GM19351 (cell line): ENCODE measurements at regions not wholly inside any gene's neighbourhood (a gene's known extent, or its start where the extent isn't known, plus 50 kb on each side); places are given as distances from the start of the nearest gene placed in this dataset.
"Not testable (repeated sequence)": the region's sequence is repeated elsewhere in the genome, so short reads cannot be mapped to it uniquely, and the experiment has no call there.

Source experiments
- ATAC-seq: cut with Tn5 transposase; IDR thresholded peaks from one replicate; pipeline ENCODE4 v1.9.1; 2021; ENCODE audit warnings: mild to moderate bottlenecking, moderate library complexity; ENCODE audit not compliant: unreplicated experiment

GRCh38 chr2:179385756-179386155 lies 121.1 kb upstream of the SESTD1 start:
- not testable (repeated sequence) for ATAC-seq

GRCh38 chr2:179383975-179384374 lies 119.3 kb upstream of the SESTD1 start:
- no peak for ATAC-seq

GRCh38 chr2:179377296-179377695 lies 112.7 kb upstream of the SESTD1 start:
- ATAC-seq: no peak

DNA sequence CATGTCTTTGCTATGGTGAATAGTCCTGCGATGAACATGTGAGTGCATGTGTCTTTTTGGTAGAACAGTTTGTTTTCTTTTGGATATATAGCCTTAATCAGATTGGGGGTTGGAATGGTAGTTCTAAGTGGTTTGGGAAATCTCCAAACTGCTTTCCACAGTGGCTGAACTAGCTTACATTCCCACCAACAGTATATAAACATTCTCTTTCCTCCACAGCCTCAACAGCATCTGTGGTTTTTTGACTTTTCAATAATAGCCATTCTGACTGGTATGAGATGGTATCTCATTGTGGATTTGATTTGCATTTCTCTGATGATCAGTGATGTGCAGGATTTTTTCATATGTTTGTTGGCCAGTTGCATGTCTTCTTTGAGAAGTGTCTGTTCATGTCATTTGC lies 112.2 kb upstream of the SESTD1 start:
- ATAC-seq: no peak

GRCh38 chr2:179373816-179374215 lies 109.2 kb upstream of the SESTD1 start:
- no peak for ATAC-seq

GRCh38 chr2:179365561-179365960 lies 100.9 kb upstream of the SESTD1 start:
- not testable (repeated sequence) for ATAC-seq

GRCh38 chr2:179355881-179356280 lies 91.2 kb upstream of the SESTD1 start:
- no peak for ATAC-seq

GRCh38 chr2:179354739-179355537 lies 90.3 kb upstream of the SESTD1 start:
- ATAC-seq: no peak

DNA sequence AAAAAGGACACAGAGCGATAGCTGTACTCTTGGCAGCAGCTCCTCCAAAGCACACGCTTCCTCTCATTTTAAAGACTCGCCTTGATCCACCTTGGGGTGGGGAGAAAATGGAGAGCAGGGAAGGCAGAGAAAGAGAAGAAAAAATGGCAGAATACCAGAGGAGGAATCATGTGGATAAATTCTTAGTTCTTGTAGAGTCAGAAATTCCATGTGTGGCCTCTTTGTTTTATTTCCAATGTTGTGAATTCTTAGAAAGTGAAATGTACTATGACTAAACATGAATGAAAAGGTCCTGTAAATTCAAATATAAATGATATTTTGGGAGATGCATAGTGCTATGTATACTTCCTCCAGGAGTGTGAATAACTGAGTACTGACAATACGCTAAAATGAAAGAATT lies 89.7 kb upstream of the SESTD1 start:
- ATAC-seq: no peak

DNA sequence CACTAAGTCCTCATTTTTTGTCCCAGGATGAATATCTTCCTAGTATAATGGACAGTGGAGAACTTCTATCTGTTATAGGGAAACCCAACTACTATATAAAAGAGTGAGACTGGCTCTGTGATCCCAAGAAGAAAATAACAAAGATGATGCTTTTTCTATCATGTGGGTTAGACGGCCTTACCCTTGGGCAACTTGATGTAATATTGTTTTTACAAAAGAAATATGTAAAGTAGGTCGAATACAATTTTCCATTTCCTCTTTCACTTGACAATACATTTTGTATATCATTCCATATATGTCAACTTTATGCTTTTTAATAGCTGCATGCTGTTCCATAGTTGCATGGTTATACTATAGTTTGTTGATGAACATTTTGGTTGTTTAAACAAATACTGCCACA lies 87.5 kb upstream of the SESTD1 start:
- no peak for ATAC-seq

DNA sequence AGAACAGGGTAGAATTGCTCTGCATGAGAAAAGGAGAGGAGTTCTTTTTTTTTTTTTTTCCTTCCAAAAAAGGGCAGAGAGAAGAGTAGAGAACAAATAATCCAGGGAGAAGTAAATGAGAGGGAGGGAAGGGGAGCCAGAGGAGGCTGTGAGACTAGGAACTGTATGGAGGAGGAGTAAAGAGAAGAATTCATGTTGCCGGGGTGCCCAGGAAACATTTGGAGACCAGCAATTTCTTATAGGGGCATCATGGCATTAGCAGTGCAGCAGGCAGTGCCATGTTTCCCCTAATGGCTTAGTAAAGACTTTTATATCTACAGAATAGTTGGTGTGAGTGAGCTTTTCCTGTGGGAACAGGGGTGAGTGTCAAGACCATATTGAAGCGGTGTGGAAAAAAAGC lies 86.4 kb upstream of the SESTD1 start:
- no peak for ATAC-seq

GRCh38 chr2:179349670-179350303 lies 85.2 kb upstream of the SESTD1 start:
- ATAC-seq: peak; percentile 83

DNA sequence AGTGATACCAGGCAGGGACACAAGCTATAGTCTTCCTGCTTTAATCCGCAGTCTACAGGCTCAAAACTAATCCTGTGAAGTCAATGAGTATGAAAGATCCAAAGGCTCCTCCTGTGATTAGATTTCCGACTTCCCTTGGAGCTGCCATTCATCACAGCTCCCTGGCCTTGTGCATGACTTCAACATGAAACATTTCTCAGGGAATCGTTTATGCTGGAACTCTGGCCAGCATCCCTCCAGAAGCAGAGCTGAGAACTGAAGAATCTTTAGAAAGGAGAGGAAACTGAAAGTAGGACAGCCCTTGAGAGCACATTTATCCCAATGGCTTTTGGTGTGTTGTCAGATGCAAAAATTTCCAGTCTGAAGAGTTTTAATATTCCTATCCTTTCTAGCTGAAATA lies 84.3 kb upstream of the SESTD1 start:
- no peak for ATAC-seq

DNA sequence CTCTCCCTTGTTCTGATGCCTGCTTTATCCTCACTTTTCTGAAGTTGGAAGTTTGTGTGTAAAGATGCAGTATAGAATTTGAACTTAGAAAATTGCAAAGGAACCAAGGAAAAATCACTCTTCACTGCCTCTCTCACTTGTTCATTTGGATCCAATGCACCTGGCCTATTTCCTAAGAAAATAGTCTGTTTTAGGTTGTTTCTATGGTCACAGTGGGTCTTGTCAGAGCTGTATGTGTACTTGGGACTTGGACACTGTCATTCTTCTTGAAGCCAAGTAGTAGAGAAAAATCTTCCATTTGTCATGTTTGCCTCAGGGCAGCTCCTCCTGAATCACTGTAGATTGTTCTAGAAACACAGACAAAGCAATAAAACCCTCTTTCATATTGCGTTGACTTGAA lies 80.3 kb upstream of the SESTD1 start:
- no peak for ATAC-seq

GRCh38 chr2:179344280-179344964 lies 79.8 kb upstream of the SESTD1 start:
- ATAC-seq: no peak

GRCh38 chr2:179343945-179344279 lies 79.3 kb upstream of the SESTD1 start:
- ATAC-seq: no peak

GRCh38 chr2:179341152-179341866 lies 76.7 kb upstream of the SESTD1 start:
- no peak for ATAC-seq

DNA sequence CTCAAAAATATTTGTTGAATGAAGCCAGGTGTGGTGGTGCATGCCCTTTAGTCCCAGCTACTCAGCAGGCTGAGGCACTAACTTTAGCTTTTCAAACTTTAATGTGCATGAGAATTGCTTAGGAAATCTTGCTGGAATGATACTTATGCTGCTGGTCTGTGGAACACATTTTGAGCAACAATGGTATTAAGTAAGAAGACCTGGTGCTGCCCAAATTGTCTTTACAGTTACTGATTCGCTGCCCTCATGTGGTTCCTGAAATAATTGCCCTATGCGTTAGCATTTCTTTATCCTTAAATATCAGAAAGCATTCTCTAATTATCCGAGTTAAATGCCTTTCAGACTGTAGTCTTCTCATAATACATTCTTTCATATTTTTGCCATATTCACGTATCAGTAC lies 76.0 kb upstream of the SESTD1 start:
- ATAC-seq: no peak

GRCh38 chr2:179338681-179339080 lies 74.0 kb upstream of the SESTD1 start:
- ATAC-seq: no peak

GRCh38 chr2:179336782-179337534 lies 72.3 kb upstream of the SESTD1 start:
- ATAC-seq: no peak

DNA sequence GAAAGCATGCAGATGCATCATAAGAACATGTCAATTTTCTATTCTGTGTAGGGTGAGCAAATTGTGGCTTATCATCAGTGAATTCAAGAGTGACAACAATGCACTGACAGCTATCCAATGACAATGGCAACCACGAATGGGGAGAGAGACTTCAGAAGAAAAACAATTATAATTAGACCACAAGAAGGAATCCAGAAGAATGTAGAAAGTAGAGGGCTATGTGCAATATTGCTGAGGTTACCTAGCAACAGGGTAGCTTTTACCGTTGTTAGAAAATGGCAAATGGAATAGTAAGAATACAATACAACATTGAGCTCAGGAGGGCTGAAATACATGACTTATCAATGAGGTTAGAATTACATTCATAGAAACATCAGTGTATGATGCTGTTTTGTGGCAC lies 71.1 kb upstream of the SESTD1 start:
- ATAC-seq: no peak
